ENCODE measurements at regions not wholly inside any gene's neighbourhood (a gene's known extent, or its start where the extent isn't known, plus 50 kb on each side); places are given as distances from the start of the nearest gene placed in this dataset.
A peak's percentile ranks its signal among the peaks of the same experiment; 100 is the strongest.

- WGBS, 4 donors: 30 to 45% (median 40%) methylated on average over 14 of the region's 14 CpGs
- intact Hi-C loops (cut with DNase I): no loop called here
Measured at GRCh38 chr6:93088621-93089501, 330.5 kb downstream of the EPHA7 start.

DNA sequence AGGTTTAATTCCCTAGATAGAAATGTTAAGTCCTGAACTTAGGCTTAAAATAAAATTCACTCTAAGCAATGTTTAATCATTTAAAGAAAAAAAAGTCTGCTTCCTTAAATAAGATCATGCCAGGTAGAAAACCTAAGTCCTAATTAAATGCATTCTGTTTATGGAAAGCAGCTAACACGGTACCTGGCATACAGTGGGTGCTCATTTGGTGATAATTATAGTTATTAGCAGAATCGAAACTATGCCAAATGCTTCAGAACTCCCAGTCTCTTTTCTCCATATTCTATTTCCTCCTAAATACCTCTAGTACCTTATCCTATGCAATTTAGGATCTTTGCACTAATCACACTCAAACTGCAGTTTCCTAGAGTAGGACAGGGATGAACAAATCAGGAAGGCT lies 331.8 kb downstream of the EPHA7 start:
- WGBS, 4 donors: 77 to 92% (median 85%) methylated on average over 2 of the region's 2 CpGs
- TF ChIP-seq POLR2A (IDR thresholded peaks at IDR 0.05): no peak
- TF ChIP-seq, protein P1, sequence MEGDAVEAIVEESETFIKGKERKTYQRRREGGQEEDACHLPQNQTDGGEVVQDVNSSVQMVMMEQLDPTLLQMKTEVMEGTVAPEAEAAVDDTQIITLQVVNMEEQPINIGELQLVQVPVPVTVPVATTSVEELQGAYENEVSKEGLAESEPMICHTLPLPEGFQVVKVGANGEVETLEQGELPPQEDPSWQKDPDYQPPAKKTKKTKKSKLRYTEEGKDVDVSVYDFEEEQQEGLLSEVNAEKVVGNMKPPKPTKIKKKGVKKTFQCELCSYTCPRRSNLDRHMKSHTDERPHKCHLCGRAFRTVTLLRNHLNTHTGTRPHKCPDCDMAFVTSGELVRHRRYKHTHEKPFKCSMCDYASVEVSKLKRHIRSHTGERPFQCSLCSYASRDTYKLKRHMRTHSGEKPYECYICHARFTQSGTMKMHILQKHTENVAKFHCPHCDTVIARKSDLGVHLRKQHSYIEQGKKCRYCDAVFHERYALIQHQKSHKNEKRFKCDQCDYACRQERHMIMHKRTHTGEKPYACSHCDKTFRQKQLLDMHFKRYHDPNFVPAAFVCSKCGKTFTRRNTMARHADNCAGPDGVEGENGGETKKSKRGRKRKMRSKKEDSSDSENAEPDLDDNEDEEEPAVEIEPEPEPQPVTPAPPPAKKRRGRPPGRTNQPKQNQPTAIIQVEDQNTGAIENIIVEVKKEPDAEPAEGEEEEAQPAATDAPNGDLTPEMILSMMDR (IDR thresholded peaks at IDR 0.05): no peak
- H3K27me3 ChIP-seq: no peaks in the 10 kb centered on the region

More at GRCh38 chr6:93088621-93089501, 330.5 kb downstream of the EPHA7 start:
- no peak for TF ChIP-seq POLR2A (IDR thresholded peaks at IDR 0.05)
- TF ChIP-seq, protein P1 (IDR thresholded peaks at IDR 0.05): no peak
- peak overlapping the region in 4 of 12 donors; percentile 8 to 27 (median 14) for H3K4me3 ChIP-seq
- no peaks in the 10 kb centered on the region for H3K27me3 ChIP-seq
- peak in 1 of 5 donors; percentile 7 for DNase-seq
- H3K4me1 ChIP-seq: peaks cover 0 to 8% (median 0%) of the 10 kb centered on the region in 12 donors
- ATAC-seq: peak in 2 of 4 donors; percentile 36 to 71
- no peaks in the 10 kb centered on the region for H3K36me3 ChIP-seq
- no peaks in the 10 kb centered on the region for H3K9me3 ChIP-seq
- peak overlapping the region in 4 of 12 donors; percentile 48 to 58 (median 56) for H3K27ac ChIP-seq

DNA sequence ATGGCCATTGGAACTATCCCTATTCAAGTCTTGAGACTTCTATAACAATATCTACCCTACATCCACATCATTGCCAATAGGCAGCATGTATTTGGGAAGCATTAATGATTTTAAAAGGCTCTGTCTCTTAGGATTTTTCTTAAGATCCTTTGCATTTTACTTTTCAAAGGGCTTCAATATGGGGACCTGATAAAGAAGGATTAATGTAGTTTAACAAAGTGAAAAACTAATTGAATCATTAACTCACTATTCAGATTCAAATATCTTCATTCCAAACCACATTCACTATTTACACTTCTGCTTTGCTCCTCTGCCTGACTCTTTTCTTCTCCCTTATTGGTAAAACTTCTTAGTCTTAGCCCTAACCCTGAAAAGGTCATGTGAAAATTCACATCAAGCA lies 333.0 kb downstream of the EPHA7 start:
- no peak for TF ChIP-seq POLR2A (IDR thresholded peaks at IDR 0.05)
- TF ChIP-seq, protein P1 (IDR thresholded peaks at IDR 0.05): no peak
- H3K4me1 ChIP-seq: peaks cover 0 to 8% (median 0%) of the 10 kb centered on the region in 12 donors
- no peaks in the 10 kb centered on the region for H3K36me3 ChIP-seq
- no peak overlapping the region for H3K27ac ChIP-seq
- H3K9me3 ChIP-seq: no peaks in the 10 kb centered on the region
- H3K4me3 ChIP-seq: no peak overlapping the region
- ATAC-seq (no peak), DNase-seq (no peak)
- intact Hi-C loops (cut with DNase I): no loop called here
- H3K27me3 ChIP-seq: no peaks in the 10 kb centered on the region

More for the DNA sequence above, 331.8 kb downstream of the EPHA7 start:
- Histone ChIP-seq H3K27ac (no peak overlapping the region), H3K9me3 (no peaks in the 10 kb centered on the region), H3K36me3 (no peaks in the 10 kb centered on the region), H3K4me1 (peaks cover 0 to 8% (median 0%) of the 10 kb centered on the region in 12 donors), H3K4me3 (no peak overlapping the region)
- intact Hi-C loops (cut with DNase I): no loop called here
- DNase-seq (no peak), ATAC-seq (no peak)

- Histone ChIP-seq H3K4me3 (no peak overlapping the region), H3K4me1 (peaks cover 0 to 4% (median 0%) of the 10 kb centered on the region in 12 donors), H3K9me3 (no peaks in the 10 kb centered on the region), H3K27me3 (no peaks in the 10 kb centered on the region), H3K36me3 (no peaks in the 10 kb centered on the region), H3K27ac (no peak overlapping the region)
- ATAC-seq: no peak
- no peak for TF ChIP-seq POLR2A (IDR thresholded peaks at IDR 0.05)
- TF ChIP-seq, protein P1 (IDR thresholded peaks at IDR 0.05): no peak
- DNase-seq: no peak
- intact Hi-C loops (cut with DNase I): no loop called here
- 87 to 95% (median 89%) methylated on average over 1 of the region's 1 CpG for WGBS, 4 donors
Measured at GRCh38 chr6:93083337-93084230, 335.8 kb downstream of the EPHA7 start.
